ENCODE measurements at regions not wholly inside any gene's neighbourhood (a gene's known extent, or its start where the extent isn't known, plus 50 kb on each side); places are given as distances from the start of the nearest gene placed in this dataset.

- DNase-seq = no peak
Observed at GRCh38 chr13:72150502-72150901, 283.5 kb upstream of the DACH1 start.

GRCh38 chr13:72149701-72150100, 282.7 kb upstream of the DACH1 start:
- DNase-seq = no peak

GRCh38 chr13:72146816-72147215, 279.8 kb upstream of the DACH1 start:
- no peak for DNase-seq

GRCh38 chr13:72145383-72145782, 278.4 kb upstream of the DACH1 start:
- DNase-seq = no peak

- DNase-seq = no peak
Observed at GRCh38 chr13:72144636-72145035, 277.6 kb upstream of the DACH1 start.

- DNase-seq = no peak
Observed at GRCh38 chr13:72141855-72142519, 275.0 kb upstream of the DACH1 start.

- DNase-seq = no peak
Observed at GRCh38 chr13:72139192-72139591, 272.2 kb upstream of the DACH1 start.

GRCh38 chr13:72132075-72132474, 265.1 kb upstream of the DACH1 start:
- DNase-seq = no peak

- no peak for DNase-seq
Observed at GRCh38 chr13:72129117-72129516, 262.1 kb upstream of the DACH1 start.

GRCh38 chr13:72127031-72127430, 260.0 kb upstream of the DACH1 start:
- DNase-seq = no peak

- DNase-seq = no peak
Observed at GRCh38 chr13:72126424-72126823, 259.4 kb upstream of the DACH1 start.

GRCh38 chr13:72125561-72125960, 258.6 kb upstream of the DACH1 start:
- no peak for DNase-seq

- DNase-seq = no peak
Observed at GRCh38 chr13:72122661-72123255, 255.8 kb upstream of the DACH1 start.

- DNase-seq = no peak
Observed at GRCh38 chr13:72121466-72121865, 254.5 kb upstream of the DACH1 start.

GRCh38 chr13:72120632-72121031, 253.6 kb upstream of the DACH1 start:
- no peak for DNase-seq

- DNase-seq = no peak
Observed at GRCh38 chr13:72113931-72114330, 246.9 kb upstream of the DACH1 start.

- no peak for DNase-seq
Observed at GRCh38 chr13:72113076-72113475, 246.1 kb upstream of the DACH1 start.

GRCh38 chr13:72112216-72112615, 245.2 kb upstream of the DACH1 start:
- no peak for DNase-seq

GRCh38 chr13:72109863-72110262, 242.9 kb upstream of the DACH1 start:
- DNase-seq = no peak

- no peak for DNase-seq
Observed at GRCh38 chr13:72104656-72105180, 237.7 kb upstream of the DACH1 start.

GRCh38 chr13:72101768-72102400, 234.9 kb upstream of the DACH1 start:
- no peak for DNase-seq

- DNase-seq = no peak
Observed at GRCh38 chr13:72100339-72100738, 233.3 kb upstream of the DACH1 start.

- no peak for DNase-seq
Observed at GRCh38 chr13:72097568-72097967, 230.6 kb upstream of the DACH1 start.

GRCh38 chr13:72093262-72093661, 226.3 kb upstream of the DACH1 start:
- no peak for DNase-seq
